Small intestine (tissue), 7 donors: ENCODE measurements at regions not wholly inside any gene's neighbourhood (a gene's known extent, or its start where the extent isn't known, plus 50 kb on each side); places are given as distances from the start of the nearest gene placed in this dataset.
"Not testable (repeated sequence)": the region's sequence is repeated elsewhere in the genome, so short reads cannot be mapped to it uniquely, and the experiment has no call there.

Source experiments
- DNase-seq, 2 donors: peaks; one replicate each; pipeline versions ENCODE4 v3.0.0 to v3.0.0-alpha.2; 2013
- FAIRE-seq: peaks from 2 replicates; lab custom pipeline; 2012; peaks lifted over from hg19 to GRCh38; lab: Jason Lieb, UNC
- H3K27ac ChIP-seq, 3 donors: one replicate each; pipeline ENCODE4 v1.5.1; 2013; ENCODE audit warnings: low read length in 2 of 3, mild to moderate bottlenecking in 2 of 3, control low read depth in 1 of 3, inconsistent platforms in 1 of 3, low read depth in 1 of 3, moderate library complexity in 1 of 3
- H3K27me3 ChIP-seq, 3 donors: one replicate each; pipeline ENCODE4 v1.6.1; 2013; ENCODE audit warnings: low read length in 3 of 3, inconsistent platforms in 1 of 3; ENCODE audit not compliant: control insufficient read depth in 3 of 3, insufficient read depth in 3 of 3
- H3K36me3 ChIP-seq, 3 donors: one replicate each; pipeline ENCODE4 v1.6.1; 2013; ENCODE audit warnings: low read length in 3 of 3, inconsistent platforms in 1 of 3, low read depth in 1 of 3, mild to moderate bottlenecking in 1 of 3, moderate library complexity in 1 of 3; ENCODE audit not compliant: control insufficient read depth in 3 of 3, insufficient read depth in 2 of 3
- H3K4me1 ChIP-seq, 3 donors: one replicate each; pipeline ENCODE4 v1.6.1; 2013; ENCODE audit warnings: low read length in 2 of 3, inconsistent platforms in 1 of 3, low read depth in 1 of 3, mild to moderate bottlenecking in 1 of 3, moderate library complexity in 1 of 3; ENCODE audit not compliant: control insufficient read depth in 3 of 3, insufficient read depth in 2 of 3
- H3K4me3 ChIP-seq, 3 donors: one replicate each; pipeline ENCODE4 v1.5.1; 2013; ENCODE audit warnings: low read length in 3 of 3, control low read depth in 1 of 3, inconsistent platforms in 1 of 3, low read depth in 1 of 3, mild to moderate bottlenecking in 1 of 3, moderate library complexity in 1 of 3
- H3K9me3 ChIP-seq, 2 donors: one replicate each; pipeline ENCODE4 v1.6.1; 2013; ENCODE audit warnings: low read depth in 1 of 2, low read length in 1 of 2; ENCODE audit not compliant: control insufficient read depth in 2 of 2, insufficient read depth in 1 of 2
- WGBS, 3 donors: extraction: QIAGEN DNeasy Blood & Tissue Kit; methylation state at CpG; one replicate each; pipeline ENCODE4 v1.1.7; 2013; 5-methylcytosine and 5-hydroxymethylcytosine counted together
- donor health status: healthy with polysubstance abuse.
- donor health status: control.
- donor health status: control.
- donor health status: Bipolar disorder and iron deficiency.
- donor health status: healthy.

- 57 to 69% (median 61%) methylated on average over 6 of the region's 6 CpGs for WGBS, 3 donors
- no peak for DNase-seq
These were observed 60.5 kb downstream of the DSEL start for GRCh38 chr18:67455890-67456501.

GRCh38 chr18:67453901-67454300 is 62.6 kb downstream of the DSEL start:
- H3K4me3 ChIP-seq = no peak overlapping the region
- DNase-seq (no peak), FAIRE-seq (no peak)
- H3K4me1 ChIP-seq = no peaks in the 10 kb centered on the region
- no peaks in the 10 kb centered on the region for H3K36me3 ChIP-seq
- peaks cover 0 to 4% of the 10 kb centered on the region in 2 donors for H3K9me3 ChIP-seq
- H3K27me3 ChIP-seq = no peaks in the 10 kb centered on the region
- no peak overlapping the region for H3K27ac ChIP-seq
- 13 to 19% (median 19%) methylated on average over 2 of the region's 2 CpGs for WGBS, 3 donors

More at GRCh38 chr18:67455890-67456501, 60.5 kb downstream of the DSEL start:
- peaks cover 0 to 3% of the 10 kb centered on the region in 2 donors for H3K9me3 ChIP-seq
- no peaks in the 10 kb centered on the region for H3K27me3 ChIP-seq
- H3K4me3 ChIP-seq = no peak overlapping the region
- FAIRE-seq = no peak
- H3K4me1 ChIP-seq = no peaks in the 10 kb centered on the region
- H3K36me3 ChIP-seq = no peaks in the 10 kb centered on the region
- no peak overlapping the region for H3K27ac ChIP-seq

DNA sequence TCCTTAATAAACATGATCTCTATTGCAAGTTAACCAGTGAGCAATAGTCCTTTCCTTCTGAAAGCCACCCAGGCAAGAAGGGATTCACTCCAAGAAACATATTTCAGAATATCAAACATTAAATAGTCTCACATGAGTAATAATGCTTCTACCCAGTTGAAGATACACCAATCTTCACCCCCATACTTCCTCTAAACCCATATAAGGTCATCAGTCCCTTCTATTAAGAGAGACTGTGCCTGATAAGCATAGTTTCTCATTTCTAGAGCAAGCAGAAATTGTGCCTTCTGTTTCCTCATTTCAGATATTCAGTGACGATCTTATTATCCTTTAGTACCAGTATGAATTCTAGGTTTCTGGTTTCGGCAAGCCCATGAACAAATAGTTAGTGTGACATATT is 64.6 kb downstream of the DSEL start:
- H3K27me3 ChIP-seq = no peaks in the 10 kb centered on the region
- H3K4me3 ChIP-seq = no peak overlapping the region
- H3K9me3 ChIP-seq = peaks cover 0 to 4% of the 10 kb centered on the region in 2 donors
- FAIRE-seq (no peak), DNase-seq (no peak)
- H3K36me3 ChIP-seq = no peaks in the 10 kb centered on the region
- no peak overlapping the region for H3K27ac ChIP-seq
- WGBS, 3 donors = 89 to 91% (median 90%) methylated on average over 2 of the region's 2 CpGs
- no peaks in the 10 kb centered on the region for H3K4me1 ChIP-seq

DNA sequence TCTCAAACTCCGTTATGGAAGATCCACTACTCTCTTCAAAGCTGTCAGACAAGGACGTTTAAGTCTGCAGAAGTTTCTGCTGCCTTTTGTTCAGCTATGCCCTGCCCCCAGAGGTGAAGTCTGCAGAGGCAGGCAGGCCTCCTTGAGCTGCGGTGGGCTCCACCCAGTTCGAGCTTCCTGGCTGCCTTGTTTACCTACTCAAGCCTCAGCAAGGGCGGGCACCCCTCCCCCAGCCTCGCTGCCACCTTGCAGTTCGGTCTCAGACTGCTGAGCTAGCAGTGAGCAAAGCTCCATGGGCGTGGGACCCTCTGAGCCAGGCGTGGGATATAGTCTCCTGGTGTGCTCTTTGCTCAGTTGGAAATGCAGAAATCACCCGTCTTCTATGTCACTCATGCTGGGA is 65.4 kb downstream of the DSEL start:
- not testable (repeated sequence) for H3K4me1 ChIP-seq, H3K36me3 ChIP-seq, H3K27me3 ChIP-seq, DNase-seq, H3K4me3 ChIP-seq, H3K9me3 ChIP-seq, FAIRE-seq, H3K27ac ChIP-seq
- 43 to 66% (median 47%) methylated on average over 10 of the region's 10 CpGs for WGBS, 3 donors

DNA sequence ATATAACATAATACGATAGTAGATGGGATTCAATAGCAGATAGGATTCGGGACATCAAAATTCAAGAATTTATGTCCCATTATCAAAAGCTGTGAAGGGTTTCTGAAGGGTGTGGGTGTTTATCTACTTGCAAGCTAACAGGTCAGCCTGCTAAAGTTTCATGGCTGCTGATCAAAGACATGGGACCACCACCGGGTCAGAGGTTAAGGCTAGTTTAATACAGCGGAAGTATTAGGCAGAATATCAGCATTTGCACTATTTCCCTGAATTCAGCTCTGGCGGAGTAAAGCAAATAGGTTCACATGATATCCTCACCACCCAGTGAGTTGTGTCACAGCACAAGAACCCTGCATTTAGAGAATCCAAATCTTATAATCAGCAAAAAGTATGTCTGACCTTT is 82.5 kb downstream of the DSEL start:
- Histone ChIP-seq H3K4me3 (no peak overlapping the region), H3K4me1 (no peaks in the 10 kb centered on the region), H3K27ac (no peak overlapping the region), H3K36me3 (no peaks in the 10 kb centered on the region), H3K9me3 (no peaks in the 10 kb centered on the region), H3K27me3 (no peaks in the 10 kb centered on the region)
- no peak for FAIRE-seq
- 28 to 68% (median 48%) methylated on average over 5 of the region's 5 CpGs for WGBS, 3 donors
- DNase-seq = no peak

GRCh38 chr18:67432806-67433205 is 83.7 kb downstream of the DSEL start:
- Histone ChIP-seq H3K27me3 (no peaks in the 10 kb centered on the region), H3K27ac (no peak overlapping the region), H3K9me3 (no peaks in the 10 kb centered on the region), H3K36me3 (no peaks in the 10 kb centered on the region), H3K4me1 (no peaks in the 10 kb centered on the region), H3K4me3 (no peak overlapping the region)
- 71 to 73% (median 72%) methylated on average over 4 of the region's 4 CpGs for WGBS, 3 donors
- no peak for DNase-seq
- no peak for FAIRE-seq

DNA sequence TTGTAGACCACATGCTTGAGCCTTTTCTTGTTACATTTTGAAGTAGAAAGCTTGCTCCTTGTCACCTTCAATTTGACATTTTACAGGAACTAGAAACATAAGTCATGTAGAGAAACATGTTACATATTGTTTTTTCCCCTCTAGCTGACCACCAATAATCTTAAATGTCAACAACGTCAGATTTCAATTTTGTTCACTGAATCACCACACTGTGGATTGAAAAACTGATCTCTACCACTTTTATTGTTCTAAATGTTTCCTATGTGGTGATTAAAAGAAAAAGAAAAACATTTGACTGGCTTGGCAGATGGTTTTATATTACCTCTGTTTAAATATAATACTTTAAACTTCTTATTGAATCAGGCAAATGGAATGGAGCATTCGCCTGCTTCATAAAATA is 87.7 kb downstream of the DSEL start:
- WGBS, 3 donors = 69 to 74% (median 70%) methylated on average over 2 of the region's 2 CpGs
- H3K9me3 ChIP-seq = no peaks in the 10 kb centered on the region
- H3K4me1 ChIP-seq = no peaks in the 10 kb centered on the region
- no peaks in the 10 kb centered on the region for H3K36me3 ChIP-seq
- H3K4me3 ChIP-seq = no peak overlapping the region
- H3K27me3 ChIP-seq = no peaks in the 10 kb centered on the region
- no peak for DNase-seq
- no peak for FAIRE-seq
- H3K27ac ChIP-seq = no peak overlapping the region

- Histone ChIP-seq H3K4me3 (no peak overlapping the region), H3K36me3 (no peaks in the 10 kb centered on the region), H3K9me3 (no peaks in the 10 kb centered on the region), H3K27ac (no peak overlapping the region), H3K4me1 (no peaks in the 10 kb centered on the region), H3K27me3 (no peaks in the 10 kb centered on the region)
- no peak for DNase-seq
- WGBS, 3 donors = 68 to 80% (median 78%) methylated on average over 2 of the region's 2 CpGs
- no peak for FAIRE-seq
These were observed 88.4 kb downstream of the DSEL start for GRCh38 chr18:67428158-67428557.

DNA sequence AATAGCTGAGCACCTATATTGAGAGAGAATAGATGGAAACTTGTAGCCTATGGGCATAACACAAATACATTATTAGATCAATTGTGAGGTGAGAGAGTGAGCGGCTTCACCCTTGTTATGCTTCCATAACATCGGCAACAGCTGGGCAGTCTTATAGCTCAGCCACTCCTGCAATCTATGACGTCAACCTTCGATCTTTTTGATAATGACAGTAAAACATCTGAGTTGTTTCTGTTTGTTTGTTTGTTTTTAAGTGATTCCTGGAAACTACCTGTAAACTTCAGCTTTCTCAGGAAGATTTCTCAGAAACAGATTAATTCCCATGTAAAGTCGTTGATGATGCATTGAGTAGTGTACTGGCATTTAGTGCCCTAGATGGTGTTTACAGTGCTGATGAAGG is 90.0 kb downstream of the DSEL start:
- FAIRE-seq (no peak), DNase-seq (no peak)
- H3K27ac ChIP-seq = no peak overlapping the region
- H3K27me3 ChIP-seq = no peaks in the 10 kb centered on the region
- no peaks in the 10 kb centered on the region for H3K36me3 ChIP-seq
- no peak overlapping the region for H3K4me3 ChIP-seq
- 56 to 83% (median 58%) methylated on average over 5 of the region's 5 CpGs for WGBS, 3 donors
- H3K4me1 ChIP-seq = no peaks in the 10 kb centered on the region
- no peaks in the 10 kb centered on the region for H3K9me3 ChIP-seq
